ENCODE measurements at regions not wholly inside any gene's neighbourhood (a gene's known extent, or its start where the extent isn't known, plus 50 kb on each side); places are given as distances from the start of the nearest gene placed in this dataset.
"Not testable (repeated sequence)": the region's sequence is repeated elsewhere in the genome, so short reads cannot be mapped to it uniquely, and the experiment has no call there.

DNA sequence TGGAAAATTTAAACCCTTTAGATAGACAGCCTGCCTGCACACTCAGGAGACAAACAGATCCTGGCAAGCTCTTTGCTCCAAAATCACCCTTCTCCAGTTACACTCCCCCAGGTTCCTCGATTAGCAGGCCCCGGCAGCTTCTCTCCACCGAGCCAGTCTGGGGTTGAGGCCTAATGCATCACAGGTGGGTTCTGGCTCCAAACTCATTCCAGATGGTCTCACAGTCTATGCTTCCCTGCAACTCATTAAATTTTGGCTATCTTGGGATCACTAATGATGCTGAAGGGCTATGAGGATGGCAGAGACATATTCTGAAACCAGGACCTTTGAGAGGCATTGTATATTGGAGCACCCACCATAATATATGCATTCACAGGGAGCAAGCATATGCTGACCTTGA, 559.8 kb upstream of the USP24 start:
- Histone ChIP-seq H3K9me3 (ENCODE audit: control insufficient read depth, insufficient read depth, low read length) (peaks cover 2% of the 10 kb centered on the region; the same call in 1 of the 2 replicates), H3K27ac (ENCODE audit: low read depth, low read length) (no peak overlapping the region), H3K4me3 (ENCODE audit: low read depth, low read length) (no peak overlapping the region), H3K27me3 (ENCODE audit: control insufficient read depth, insufficient read depth, low read length) (no peaks in the 10 kb centered on the region)
- DNase-seq (ENCODE audit: low read depth, low spot score): no peak
- TF ChIP-seq, protein P1, sequence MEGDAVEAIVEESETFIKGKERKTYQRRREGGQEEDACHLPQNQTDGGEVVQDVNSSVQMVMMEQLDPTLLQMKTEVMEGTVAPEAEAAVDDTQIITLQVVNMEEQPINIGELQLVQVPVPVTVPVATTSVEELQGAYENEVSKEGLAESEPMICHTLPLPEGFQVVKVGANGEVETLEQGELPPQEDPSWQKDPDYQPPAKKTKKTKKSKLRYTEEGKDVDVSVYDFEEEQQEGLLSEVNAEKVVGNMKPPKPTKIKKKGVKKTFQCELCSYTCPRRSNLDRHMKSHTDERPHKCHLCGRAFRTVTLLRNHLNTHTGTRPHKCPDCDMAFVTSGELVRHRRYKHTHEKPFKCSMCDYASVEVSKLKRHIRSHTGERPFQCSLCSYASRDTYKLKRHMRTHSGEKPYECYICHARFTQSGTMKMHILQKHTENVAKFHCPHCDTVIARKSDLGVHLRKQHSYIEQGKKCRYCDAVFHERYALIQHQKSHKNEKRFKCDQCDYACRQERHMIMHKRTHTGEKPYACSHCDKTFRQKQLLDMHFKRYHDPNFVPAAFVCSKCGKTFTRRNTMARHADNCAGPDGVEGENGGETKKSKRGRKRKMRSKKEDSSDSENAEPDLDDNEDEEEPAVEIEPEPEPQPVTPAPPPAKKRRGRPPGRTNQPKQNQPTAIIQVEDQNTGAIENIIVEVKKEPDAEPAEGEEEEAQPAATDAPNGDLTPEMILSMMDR (IDR thresholded peaks at IDR 0.05; ENCODE audit: low read depth, low read length): no peak
- ChIA-PET POLR2A (no interaction called here), CTCF (no interaction called here)

DNA sequence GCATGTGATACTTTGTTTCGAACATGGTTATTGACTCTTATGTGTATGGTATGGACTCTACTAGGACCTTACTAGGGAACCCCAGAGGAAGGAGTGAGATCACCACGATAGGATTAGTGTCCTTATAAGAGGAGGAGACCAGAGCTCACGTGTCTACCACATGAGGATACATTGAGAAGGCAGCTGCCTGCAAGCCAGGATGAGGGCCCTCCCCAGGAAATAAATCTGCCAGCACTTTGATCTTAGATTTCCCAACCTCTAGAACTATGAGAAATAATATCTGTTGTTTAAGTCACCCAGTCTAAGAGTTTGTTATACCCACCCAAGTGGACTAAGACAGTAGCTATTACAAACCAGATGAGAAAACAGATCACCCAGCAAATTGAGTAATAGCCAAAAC, 559.3 kb upstream of the USP24 start:
- POLR2A ChIA-PET: no interaction called here
- TF ChIP-seq, protein P1 (IDR thresholded peaks at IDR 0.05; ENCODE audit: low read depth, low read length): no peak
- Histone ChIP-seq H3K27me3 (ENCODE audit: control insufficient read depth, insufficient read depth, low read length) (no peaks in the 10 kb centered on the region), H3K9me3 (ENCODE audit: control insufficient read depth, insufficient read depth, low read length) (peaks cover 2% of the 10 kb centered on the region; the same call in 1 of the 2 replicates), H3K4me3 (ENCODE audit: low read depth, low read length) (no peak overlapping the region), H3K27ac (ENCODE audit: low read depth, low read length) (no peak overlapping the region)
- no peak for DNase-seq (ENCODE audit: low read depth, low spot score)
- CTCF ChIA-PET: no interaction called here

DNA sequence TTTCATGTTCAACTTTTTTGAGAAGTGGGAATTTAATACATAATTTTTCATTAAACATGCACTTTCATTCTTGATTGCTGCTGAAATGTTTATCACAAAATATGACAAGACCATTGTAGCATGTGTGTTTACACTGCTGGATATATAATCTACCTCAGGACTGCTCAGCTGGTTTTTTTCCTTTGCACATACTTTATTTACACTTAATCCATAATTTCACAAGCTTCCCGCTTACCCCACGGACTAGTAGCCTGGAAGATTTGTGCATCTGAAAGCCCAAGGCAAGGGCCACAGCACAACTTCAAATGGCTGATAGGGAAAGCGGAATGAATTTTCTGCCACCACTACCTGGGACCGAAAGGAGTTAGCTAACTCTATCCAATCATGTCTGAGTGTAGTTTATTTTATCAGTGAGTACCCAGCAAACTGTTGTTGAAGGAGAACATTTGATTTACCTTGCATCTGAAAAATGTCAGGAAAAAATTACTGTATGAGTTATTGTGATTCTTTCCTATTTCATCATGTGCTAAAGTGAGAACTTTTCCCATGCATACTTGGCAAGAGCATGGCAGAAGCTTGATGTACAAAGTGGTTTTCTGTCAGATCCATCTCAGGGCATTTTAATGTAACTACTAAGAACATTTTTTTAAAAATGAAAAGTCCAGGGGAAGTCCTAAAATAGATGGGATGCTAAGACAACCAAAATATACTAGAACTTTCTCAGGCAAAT, 558.2 kb upstream of the USP24 start:
- H3K4me3 ChIP-seq (ENCODE audit: low read depth, low read length): no peak overlapping the region
- no peak for DNase-seq (ENCODE audit: low read depth, low spot score)
- POLR2A ChIA-PET: no interaction called here
- peaks cover 2% of the 10 kb centered on the region; the same call in 1 of the 2 replicates for H3K9me3 ChIP-seq (ENCODE audit: control insufficient read depth, insufficient read depth, low read length)
- TF ChIP-seq, protein P1 (IDR thresholded peaks at IDR 0.05; ENCODE audit: low read depth, low read length): no peak
- no peaks in the 10 kb centered on the region for H3K27me3 ChIP-seq (ENCODE audit: control insufficient read depth, insufficient read depth, low read length)
- H3K27ac ChIP-seq (ENCODE audit: low read depth, low read length): no peak overlapping the region
- CTCF ChIA-PET: no interaction called here

DNA sequence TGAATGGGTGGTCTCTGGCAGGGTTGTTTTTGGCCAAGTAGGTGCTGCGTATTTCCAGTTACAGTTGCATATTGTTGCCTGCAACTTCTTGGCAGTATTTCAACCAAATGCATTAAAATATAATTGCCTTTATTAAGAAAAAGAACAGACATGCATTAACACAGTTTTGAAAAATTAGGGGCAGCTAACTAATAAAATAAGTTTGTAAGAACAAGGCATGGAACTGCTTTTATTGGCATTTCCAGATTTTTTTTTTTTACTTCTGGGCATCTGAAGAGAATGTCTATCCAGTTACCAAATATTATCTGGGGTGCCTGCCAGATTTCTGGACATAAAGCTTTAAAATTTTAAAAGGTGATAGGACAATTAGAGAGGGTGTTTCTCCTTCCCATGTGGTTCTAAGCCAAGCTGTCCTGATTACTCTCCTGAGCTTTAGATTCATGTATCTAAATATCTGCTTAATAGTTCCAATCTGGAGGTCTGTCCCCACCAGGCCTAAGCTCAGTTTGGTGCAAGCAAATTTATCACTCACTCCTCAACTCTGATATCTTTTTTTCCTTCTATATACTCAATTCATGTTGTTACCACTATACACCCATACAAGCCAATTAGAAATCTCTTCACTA, 553.3 kb upstream of the USP24 start:
- TF ChIP-seq, protein P1 (IDR thresholded peaks at IDR 0.05; ENCODE audit: low read depth, low read length): no peak
- ChIA-PET POLR2A (interaction anchor here (0.6 kb wide), 1 partner anchor 157 kb away, joined by 4 read pairs; no protein-coding TSS in a partner anchor), CTCF (interaction anchor here (0.9 kb wide), 1 partner anchor 484 kb away, joined by 3 read pairs; no protein-coding TSS in a partner anchor)
- Histone ChIP-seq H3K27ac (ENCODE audit: low read depth, low read length) (peak overlapping the region; percentile 12), H3K9me3 (ENCODE audit: control insufficient read depth, insufficient read depth, low read length) (no peaks in the 10 kb centered on the region), H3K27me3 (ENCODE audit: control insufficient read depth, insufficient read depth, low read length) (no peaks in the 10 kb centered on the region), H3K4me3 (ENCODE audit: low read depth, low read length) (no peak overlapping the region)
- no peak for DNase-seq (ENCODE audit: low read depth, low spot score)

DNA sequence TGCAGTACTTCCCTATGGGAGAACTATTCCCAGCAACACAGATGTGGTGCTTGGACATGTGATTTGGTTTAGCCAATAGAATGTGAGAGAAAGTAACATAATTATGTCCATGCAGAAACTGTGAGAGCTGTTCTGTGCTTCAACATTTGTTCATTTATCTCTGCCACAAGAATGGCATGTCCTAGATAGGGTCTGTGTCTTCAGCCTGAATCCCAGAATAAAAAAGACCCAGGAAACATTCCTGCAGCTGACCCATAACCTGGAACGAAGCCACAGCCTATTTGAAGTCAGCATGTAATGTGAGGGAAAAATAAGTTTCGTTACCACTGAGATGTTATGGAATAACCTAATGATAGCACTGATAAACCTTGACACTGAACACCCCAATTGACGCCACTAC, 552.0 kb upstream of the USP24 start:
- ChIA-PET POLR2A (no interaction called here), CTCF (no interaction called here)
- Histone ChIP-seq H3K9me3 (ENCODE audit: control insufficient read depth, insufficient read depth, low read length) (no peaks in the 10 kb centered on the region), H3K27ac (ENCODE audit: low read depth, low read length) (no peak overlapping the region), H3K4me3 (ENCODE audit: low read depth, low read length) (no peak overlapping the region), H3K27me3 (ENCODE audit: control insufficient read depth, insufficient read depth, low read length) (no peaks in the 10 kb centered on the region)
- DNase-seq (ENCODE audit: low read depth, low spot score): no peak
- TF ChIP-seq, protein P1 (IDR thresholded peaks at IDR 0.05; ENCODE audit: low read depth, low read length): no peak

DNA sequence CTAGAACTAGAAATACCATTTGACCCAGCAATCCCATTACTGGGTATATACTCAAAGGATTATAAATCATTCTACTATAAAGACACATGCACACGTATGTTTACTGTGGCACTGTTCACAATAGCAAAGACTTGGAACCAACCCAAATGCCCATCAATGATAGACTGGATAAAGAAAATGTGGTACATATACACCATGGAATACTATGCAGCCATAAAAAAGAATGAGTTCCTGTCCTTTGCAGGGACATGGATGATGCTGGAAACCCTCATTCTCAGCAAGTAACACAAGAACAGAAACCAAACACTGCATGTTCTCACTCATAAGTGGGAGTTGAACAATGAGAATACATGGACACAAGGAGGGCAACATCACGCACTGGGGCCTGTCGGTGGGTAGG, 550.3 kb upstream of the USP24 start:
- H3K9me3 ChIP-seq (ENCODE audit: control insufficient read depth, insufficient read depth, low read length); POLR2A ChIA-PET; H3K4me3 ChIP-seq (ENCODE audit: low read depth, low read length); CTCF ChIA-PET; H3K27ac ChIP-seq (ENCODE audit: low read depth, low read length); DNase-seq (ENCODE audit: low read depth, low spot score); H3K27me3 ChIP-seq (ENCODE audit: control insufficient read depth, insufficient read depth, low read length): not testable (repeated sequence)
